ENCODE measurements at regions not wholly inside any gene's neighbourhood (a gene's known extent, or its start where the extent isn't known, plus 50 kb on each side); places are given as distances from the start of the nearest gene placed in this dataset.

DNA sequence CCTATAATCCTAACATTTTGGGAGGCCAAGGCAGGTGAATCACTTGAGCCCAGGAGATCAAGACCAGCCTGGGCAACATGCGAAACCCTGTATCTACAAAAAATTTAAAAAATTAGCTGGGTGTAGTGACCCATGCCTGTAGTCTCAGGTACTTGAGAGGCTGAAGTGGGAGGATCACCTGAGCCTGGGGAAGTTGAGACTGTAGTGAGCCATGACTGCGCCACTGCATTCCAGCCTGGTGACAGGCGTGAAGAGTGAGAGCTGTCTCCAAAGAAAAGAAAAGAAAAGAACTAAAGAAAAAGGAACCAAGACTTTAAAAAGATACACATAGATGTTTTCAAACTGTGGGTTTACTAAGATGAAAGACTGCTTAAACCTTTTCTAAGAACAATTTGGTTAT is 129.0 kb downstream of the SPCS3 start:
- 95 to 96% methylated on average over 3 of the region's 3 CpGs for WGBS, 2 donors
- ATAC-seq (ENCODE audit: low FRiP score in 2 of 2): no peak
- Histone ChIP-seq H3K4me1 (no peaks in the 10 kb centered on the region), H3K27ac (no peak overlapping the region), H3K36me3 (no peaks in the 10 kb centered on the region), H3K27me3 (no peaks in the 10 kb centered on the region), H3K9me3 (no peaks in the 10 kb centered on the region), H3K4me3 (no peak overlapping the region)
- no peak for DNase-seq
- TF ChIP-seq POLR2AphosphoS5 (IDR thresholded peaks at IDR 0.05): no peak

DNA sequence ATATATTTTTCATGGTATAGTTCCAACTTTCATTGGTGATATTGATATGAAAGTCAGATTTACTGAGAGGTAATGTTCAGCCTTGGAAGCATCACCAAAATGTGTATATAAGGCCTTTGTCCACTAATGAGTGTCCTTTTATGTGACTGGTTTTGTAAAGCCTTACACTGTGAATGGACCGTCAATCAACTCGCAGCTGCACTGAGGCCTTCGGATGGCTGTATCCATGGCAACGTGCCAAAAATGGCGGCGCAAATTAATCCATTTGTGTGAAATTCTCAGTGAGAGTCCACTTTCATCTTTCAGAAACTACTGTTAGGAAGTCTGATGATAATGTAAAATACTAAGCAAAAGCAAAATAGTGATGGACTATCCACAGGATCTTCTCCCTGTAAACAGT is 131.7 kb downstream of the SPCS3 start:
- DNase-seq (no peak), ATAC-seq (ENCODE audit: low FRiP score in 2 of 2) (no peak)
- Histone ChIP-seq H3K27me3 (no peaks in the 10 kb centered on the region), H3K27ac (no peak overlapping the region), H3K9me3 (no peaks in the 10 kb centered on the region), H3K36me3 (no peaks in the 10 kb centered on the region), H3K4me3 (no peak overlapping the region), H3K4me1 (no peaks in the 10 kb centered on the region)
- TF ChIP-seq EP300 (IDR thresholded peaks at IDR 0.05) (no peak), POLR2AphosphoS5 (IDR thresholded peaks at IDR 0.05) (no peak), POLR2A (IDR thresholded peaks at IDR 0.05) (no peak)
- TF ChIP-seq, protein P1, sequence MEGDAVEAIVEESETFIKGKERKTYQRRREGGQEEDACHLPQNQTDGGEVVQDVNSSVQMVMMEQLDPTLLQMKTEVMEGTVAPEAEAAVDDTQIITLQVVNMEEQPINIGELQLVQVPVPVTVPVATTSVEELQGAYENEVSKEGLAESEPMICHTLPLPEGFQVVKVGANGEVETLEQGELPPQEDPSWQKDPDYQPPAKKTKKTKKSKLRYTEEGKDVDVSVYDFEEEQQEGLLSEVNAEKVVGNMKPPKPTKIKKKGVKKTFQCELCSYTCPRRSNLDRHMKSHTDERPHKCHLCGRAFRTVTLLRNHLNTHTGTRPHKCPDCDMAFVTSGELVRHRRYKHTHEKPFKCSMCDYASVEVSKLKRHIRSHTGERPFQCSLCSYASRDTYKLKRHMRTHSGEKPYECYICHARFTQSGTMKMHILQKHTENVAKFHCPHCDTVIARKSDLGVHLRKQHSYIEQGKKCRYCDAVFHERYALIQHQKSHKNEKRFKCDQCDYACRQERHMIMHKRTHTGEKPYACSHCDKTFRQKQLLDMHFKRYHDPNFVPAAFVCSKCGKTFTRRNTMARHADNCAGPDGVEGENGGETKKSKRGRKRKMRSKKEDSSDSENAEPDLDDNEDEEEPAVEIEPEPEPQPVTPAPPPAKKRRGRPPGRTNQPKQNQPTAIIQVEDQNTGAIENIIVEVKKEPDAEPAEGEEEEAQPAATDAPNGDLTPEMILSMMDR (IDR thresholded peaks at IDR 0.05): no peak
- 85 to 90% methylated on average over 6 of the region's 6 CpGs for WGBS, 2 donors

DNA sequence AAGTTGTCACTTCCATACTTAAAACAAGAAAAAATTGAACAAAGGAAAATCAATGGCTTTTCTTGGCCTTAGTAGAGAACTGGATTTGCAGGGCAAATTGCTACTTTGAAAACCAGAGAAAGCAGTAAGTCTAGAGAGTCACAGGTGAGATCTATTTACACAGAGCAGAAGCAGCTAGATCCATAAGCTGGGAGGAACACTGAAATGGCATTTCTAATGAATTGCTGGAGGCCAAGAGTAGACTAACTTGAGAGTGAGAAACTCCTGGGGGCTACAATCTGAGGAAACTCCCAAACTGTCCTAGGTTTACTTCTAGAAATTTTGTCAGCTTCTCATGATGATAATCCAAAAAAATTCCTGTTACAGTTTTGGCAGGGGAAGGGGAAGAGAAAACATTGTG is 133.3 kb downstream of the SPCS3 start:
- Histone ChIP-seq H3K27ac (no peak overlapping the region), H3K9me3 (no peaks in the 10 kb centered on the region), H3K4me1 (no peaks in the 10 kb centered on the region), H3K4me3 (no peak overlapping the region), H3K27me3 (no peaks in the 10 kb centered on the region), H3K36me3 (no peaks in the 10 kb centered on the region)
- TF ChIP-seq, protein P1 (IDR thresholded peaks at IDR 0.05): no peak
- no peak for TF ChIP-seq POLR2A (IDR thresholded peaks at IDR 0.05)
- no peak for TF ChIP-seq EP300 (IDR thresholded peaks at IDR 0.05)
- no peak for TF ChIP-seq POLR2AphosphoS5 (IDR thresholded peaks at IDR 0.05)
- DNase-seq (no peak), ATAC-seq (ENCODE audit: low FRiP score in 2 of 2) (no peak)

DNA sequence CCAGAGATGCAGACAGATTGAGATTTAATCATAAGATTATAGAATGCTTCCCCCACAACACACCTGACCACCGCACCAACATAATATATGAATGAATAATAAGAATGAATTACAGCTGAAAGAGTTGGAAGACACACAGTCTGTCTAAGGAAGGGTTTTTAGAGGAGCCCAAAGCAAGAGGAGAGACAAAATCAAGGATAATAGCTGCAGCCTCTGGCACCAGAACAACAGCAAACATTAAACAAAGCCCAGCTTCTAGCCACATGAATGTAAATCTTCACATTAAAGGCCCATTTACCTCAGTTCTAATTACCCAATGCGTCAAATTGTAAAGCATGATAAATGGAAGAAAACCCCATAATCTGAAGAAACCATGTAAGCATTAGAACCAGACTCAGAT is 133.9 kb downstream of the SPCS3 start:
- Histone ChIP-seq H3K4me3 (no peak overlapping the region), H3K36me3 (no peaks in the 10 kb centered on the region), H3K27me3 (no peaks in the 10 kb centered on the region), H3K27ac (no peak overlapping the region), H3K9me3 (no peaks in the 10 kb centered on the region), H3K4me1 (no peaks in the 10 kb centered on the region)
- DNase-seq: no peak
- TF ChIP-seq EP300 (IDR thresholded peaks at IDR 0.05) (no peak), POLR2AphosphoS5 (IDR thresholded peaks at IDR 0.05) (no peak), POLR2A (IDR thresholded peaks at IDR 0.05) (no peak)
- TF ChIP-seq, protein P1 (IDR thresholded peaks at IDR 0.05): no peak
- ATAC-seq (ENCODE audit: low FRiP score in 2 of 2): no peak
- WGBS, 2 donors: 84 to 96% methylated on average over 2 of the region's 2 CpGs

DNA sequence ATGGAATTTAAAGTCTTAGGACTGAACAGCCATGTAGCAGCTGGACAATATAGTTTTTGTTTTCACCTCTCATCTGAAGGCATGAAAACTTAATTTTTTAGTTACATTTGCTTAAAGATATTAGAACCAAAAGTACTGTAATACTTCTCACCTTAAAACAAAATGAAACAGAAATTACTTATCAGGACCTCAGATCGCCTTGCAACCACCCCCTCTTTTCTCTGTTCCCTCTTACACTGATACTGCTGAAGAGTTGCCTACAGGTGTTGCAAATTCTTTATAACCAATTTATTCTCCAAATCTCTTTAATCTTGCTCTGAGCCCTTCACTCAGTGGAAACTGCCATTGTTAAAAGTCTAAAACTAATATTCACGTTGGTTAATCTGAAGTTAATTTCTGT is 145.0 kb downstream of the SPCS3 start:
- ATAC-seq (ENCODE audit: low FRiP score in 2 of 2) (no peak), DNase-seq (no peak)
- TF ChIP-seq POLR2AphosphoS5 (IDR thresholded peaks at IDR 0.05) (no peak), EP300 (IDR thresholded peaks at IDR 0.05) (no peak), POLR2A (IDR thresholded peaks at IDR 0.05) (no peak)
- TF ChIP-seq, protein P1 (IDR thresholded peaks at IDR 0.05): no peak
- WGBS, 2 donors: 79 to 89% methylated on average over 2 of the region's 2 CpGs
- Histone ChIP-seq H3K4me3 (no peak overlapping the region), H3K27me3 (no peaks in the 10 kb centered on the region), H3K9me3 (no peaks in the 10 kb centered on the region), H3K4me1 (no peaks in the 10 kb centered on the region), H3K36me3 (no peaks in the 10 kb centered on the region), H3K27ac (no peak overlapping the region)
